K562 (cell line): ENCODE measurements at regions not wholly inside any gene's neighbourhood (a gene's known extent, or its start where the extent isn't known, plus 50 kb on each side); places are given as distances from the start of the nearest gene placed in this dataset.

Experiments used
- ATAC-seq: fragments of 200-7000 bp; cut with Tn5 transposase; 3 replicates; pipeline ENCODE4 v1.9.1; 2020; ENCODE audit warnings: moderate library complexity
- BruUV-seq: library from RNA; stranded (reverse); fragments of 400-500 nt; replicated peaks from 2 replicates; lab custom pipeline; 2021; lab: Mats Ljungman, UMichigan
- CTCF ChIA-PET: fragments of 300-600 bp; formaldehyde crosslinking; extraction: SDS; loops from one replicate; lab custom pipeline; 2021; ENCODE audit warnings: low intra/inter-chr PET ratio; lab: Yijun Ruan, JAX
- POLR2A ChIA-PET: fragments of 300-600, 350-650 bp; sonication (Branson Sonifier 250); formaldehyde crosslinking; extraction: SDS; loops from one replicate; lab custom pipeline; 2021; ENCODE audit warnings: antibody characterized with exemption, inconsistent platforms; lab: Yijun Ruan, JAX
- DNase-seq, 4 experiments: peaks; one replicate each; pipeline versions ENCODE4 v3.0.0 to v3.0.0-alpha.2; 2011 to 2018; ENCODE audit warnings: low spot score in 3 of 4, mixed read lengths in 3 of 4; ENCODE audit errors: extremely low read depth in 1 of 4
- FAIRE-seq: peaks from 2 replicates; lab custom pipeline; 2011; peaks lifted over from hg19 to GRCh38; lab: Jason Lieb, UNC
- H2AFZ ChIP-seq: 2 replicates; pipeline ENCODE4 v1.6.0; 2011; ENCODE audit warnings: low read depth, low read length, control low read depth, inconsistent platforms
- H3K27ac ChIP-seq: fragments of 200-600 bp; 3 replicates; pipeline ENCODE4 v1.8.0; 2011; ENCODE audit warnings: low read depth, mild to moderate bottlenecking, control low read depth, inconsistent platforms, low read length, moderate library complexity, mixed read lengths; ENCODE audit errors: extremely low read depth
- H3K27me3 ChIP-seq, 2 experiments: fragments of 300-600 bp in 1 of 2; 2 replicates in 1 of 2; 3 replicates in 1 of 2; pipeline versions ENCODE4 v1.6.0 to v1.8.0; 2011; ENCODE audit warnings: inconsistent platforms in 2 of 2, low read length in 2 of 2, mild to moderate bottlenecking in 1 of 2, mixed read lengths in 1 of 2, moderate library complexity in 1 of 2; ENCODE audit not compliant: control insufficient read depth in 2 of 2, insufficient read depth in 2 of 2
- H3K36me3 ChIP-seq: fragments of 300-600 bp; 3 replicates; pipeline ENCODE4 v1.8.0; 2011; ENCODE audit warnings: mild to moderate bottlenecking, low read length, inconsistent platforms; ENCODE audit not compliant: control insufficient read depth, insufficient read depth
- H3K4me1 ChIP-seq, 2 experiments: fragments of 200-600 bp in 1 of 2; replicated peaks in 1 of 2; 2 replicates in 1 of 2; 3 replicates in 1 of 2; pipeline versions ENCODE4 v1.5.1 to v1.8.0; 2011; ENCODE audit warnings: inconsistent platforms in 2 of 2, low read length in 2 of 2, mild to moderate bottlenecking in 1 of 2, mixed read lengths in 1 of 2, moderate library complexity in 1 of 2; ENCODE audit not compliant: control insufficient read depth in 2 of 2, insufficient read depth in 2 of 2
- H3K4me2 ChIP-seq: 2 replicates; pipeline ENCODE4 v1.6.1; 2011; ENCODE audit warnings: low read length, control low read depth, inconsistent platforms, mixed read lengths; ENCODE audit not compliant: insufficient read depth
- H3K4me3 ChIP-seq: fragments of 200-600 bp; sonication (generic), shearing (Covaris generic); 2 replicates; pipeline ENCODE4 v1.5.1; 2016; ENCODE audit warnings: control low read depth, inconsistent platforms
- H3K79me2 ChIP-seq: fragments of 200-600 bp; 3 replicates; pipeline ENCODE4 v1.8.0; 2011; ENCODE audit warnings: low read length, inconsistent platforms; ENCODE audit not compliant: control insufficient read depth, insufficient read depth
- H3K9ac ChIP-seq, 2 experiments: 2 replicates each; pipeline versions ENCODE4 v1.6.0 to v1.6.1; 2011; ENCODE audit warnings: low read depth in 2 of 2, low read length in 2 of 2, control low read depth in 1 of 2, inconsistent platforms in 1 of 2, mild to moderate bottlenecking in 1 of 2, mixed read lengths in 1 of 2; ENCODE audit not compliant: insufficient read depth in 1 of 2
- H3K9me1 ChIP-seq: one replicate; pipeline ENCODE4 v1.6.0; 2011; ENCODE audit warnings: inconsistent platforms, mild to moderate bottlenecking, low read length, moderate library complexity; ENCODE audit not compliant: control insufficient read depth, insufficient read depth
- H3K9me3 ChIP-seq: replicated peaks from 2 replicates; pipeline ENCODE4 v1.5.1; 2011; ENCODE audit warnings: low read depth, low read length, inconsistent platforms; ENCODE audit not compliant: control insufficient read depth, insufficient read depth
- H4K20me1 ChIP-seq: replicated peaks from 2 replicates; pipeline ENCODE4 v1.6.1; 2011; ENCODE audit warnings: low read length, inconsistent platforms, mixed read lengths; ENCODE audit not compliant: control insufficient read depth, insufficient read depth
- BRD9 ChIP-seq: fragments of 450-650 bp; IDR thresholded peaks from 2 replicates; pipeline ENCODE4 v1.6.1; 2018; ENCODE audit warnings: low read depth; ENCODE audit not compliant: partially characterized antibody
- DDX20 ChIP-seq: fragments of 450-650 bp; IDR thresholded peaks from 2 replicates; pipeline ENCODE4 v1.6.1; 2016; ENCODE audit warnings: missing genetic modification characterization, low read depth, mild to moderate bottlenecking, missing compliant biosample characterization, moderate library complexity
- HCFC1 ChIP-seq: IDR thresholded peaks from 2 replicates; pipeline ENCODE4 v1.6.1; 2012; ENCODE audit warnings: low read depth, low read length, improper control_type of control experiment
- NCOA1 ChIP-seq: fragments of 450-650 bp; IDR thresholded peaks from 2 replicates; pipeline ENCODE4 v1.6.1; 2016; ENCODE audit warnings: low read depth
- TAL1 ChIP-seq: fragments of 450-650 bp; IDR thresholded peaks from 2 replicates; pipeline ENCODE4 v1.6.1; 2016; ENCODE audit warnings: mild to moderate bottlenecking
- TBP ChIP-seq: optimal IDR thresholded peaks from 2 replicates; pipeline ENCODE3; 2011; ENCODE audit warnings: low read depth, low read length, improper control_type of control experiment
- TSHZ1 ChIP-seq: fragments of 250-450 bp; sonication (Bioruptor Pico); IDR thresholded peaks from 2 replicates; pipeline ENCODE4 v1.4.0; 2020; ENCODE audit warnings: mild to moderate bottlenecking, moderate library complexity
- ZBTB49 ChIP-seq: sonication (generic); formaldehyde crosslinking; IDR thresholded peaks from 2 replicates; pipeline ENCODE4 v1.8.0; 2022; ENCODE audit warnings: missing genetic modification reagents, mild to moderate bottlenecking, borderline replicate concordance
- ZNF277 ChIP-seq: fragments of 250-450 bp; sonication (Bioruptor Pico); IDR thresholded peaks from 2 replicates; pipeline ENCODE4 v1.8.0; 2022; ENCODE audit warnings: inconsistent platforms, mild to moderate bottlenecking, moderate library complexity, borderline replicate concordance
- ZSCAN29 ChIP-seq: fragments of 450-650 bp; IDR thresholded peaks from 2 replicates; pipeline ENCODE4 v1.6.1; 2017
- WGBS: fragments of 100-300 bp; shearing (Covaris generic); methylation state at CpG from one replicate; pipeline ENCODE4 v1.1.6; 2016; ENCODE audit warnings: low coverage, mixed read lengths; ENCODE audit not compliant: insufficient coverage; ENCODE audit errors: missing lambda C conversion rate; 5-methylcytosine and 5-hydroxymethylcytosine counted together
- in situ Hi-C: fragments of 300-500 bp; cut with MboI; formaldehyde crosslinking; loops from 4 replicates; pipeline ENCODE4 v1.15.0; 2018; ENCODE audit warnings: inconsistent platforms, mixed read lengths
- intact Hi-C: fragments of 100-400 bp; cut with micrococcal nuclease; formaldehyde crosslinking; loops from 2 replicates; pipeline ENCODE4 v1.14.2; 2022

GRCh38 chr10:106083572-106083971 is 1080.9 kb downstream of the SORCS1 start (continued):
- no peak for TF ChIP-seq TSHZ1 (CRISPR knock-in tag)
- no peak for TF ChIP-seq DDX20 (tag)
- no peak for TF ChIP-seq BRD9
- TF ChIP-seq ZSCAN29, result no peak
- no peak for TF ChIP-seq HCFC1
- TF ChIP-seq, all 486 proteins: peak for 0

GRCh38 chr10:106082865-106083264 is 1081.6 kb downstream of the SORCS1 start:
- Histone ChIP-seq H3K36me3 (no peaks in the 10 kb centered on the region), H3K27ac (no peak overlapping the region), H2AFZ (no peak overlapping the region), H3K9ac (no peak overlapping the region), H3K4me3 (no peak overlapping the region), H3K9me1 (no peaks in the 10 kb centered on the region), H3K79me2 (no peaks in the 10 kb centered on the region), H3K9me3 (no peaks in the 10 kb centered on the region), H3K4me2 (no peak overlapping the region)
- BruUV-seq, result no TSS peak
- DNase-seq (no peak), FAIRE-seq (no peak)
- CTCF ChIA-PET, result interaction anchor here (0.5 kb wide), 1 partner anchor 13 kb away, joined by 3 read pairs; no protein-coding TSS in a partner anchor
- intact Hi-C loops (no loop called here), in situ Hi-C loops (no loop called here)
- 0% methylated on average over 3 of the region's 3 CpGs for WGBS
- no peak for TF ChIP-seq ZNF277 (CRISPR knock-in tag)
- no peak for TF ChIP-seq ZBTB49 (CRISPR knock-in tag)
- TF ChIP-seq TAL1, result no peak
- TF ChIP-seq NCOA1, result no peak
- no peak for TF ChIP-seq TBP
- TF ChIP-seq, all 486 proteins: peak for 0
- Histone ChIP-seq H3K27me3 (no peaks in the 10 kb centered on the region), H4K20me1 (no peaks in the 10 kb centered on the region), H3K4me1 (no peaks in the 10 kb centered on the region)
- ATAC-seq, result no peak
- POLR2A ChIA-PET, result no interaction called here
